Activated CD8-positive, alpha-beta T cell treated with anti-CD3 and anti-CD28 coated beads for 36 hours (primary cell): ENCODE measurements at regions not wholly inside any gene's neighbourhood (a gene's known extent, or its start where the extent isn't known, plus 50 kb on each side); places are given as distances from the start of the nearest gene placed in this dataset.

Experiments used
- ATAC-seq: fragments of 200-7000 bp; cut with Tn5 transposase; one replicate; pipeline ENCODE4 v1.10.0; 2021; ENCODE audit warnings: mild to moderate bottlenecking, moderate library complexity
- CTCF ChIA-PET: fragments of 350-600 bp; sonication (Branson Sonifier 250); formaldehyde crosslinking; loops from one replicate; lab custom pipeline; 2021; ENCODE audit warnings: antibody characterized with exemption; lab: Charles Lee
- POLR2A ChIA-PET: fragments of 350-600 bp; sonication (Branson Sonifier 250); formaldehyde crosslinking; loops from one replicate; lab custom pipeline; 2021; ENCODE audit warnings: antibody characterized with exemption; lab: Charles Lee
- DNase-seq: peaks from one replicate; pipeline ENCODE4 v3.0.0-alpha.2; 2020
- H3K27ac Mint-ChIP-seq: one replicate; pipeline ENCODE4 v1.8.0; 2021; ENCODE audit warnings: mild to moderate bottlenecking, mixed read lengths
- H3K27me3 Mint-ChIP-seq: one replicate; pipeline ENCODE4 v1.8.0; 2021; ENCODE audit warnings: mixed read lengths
- H3K36me3 Mint-ChIP-seq: one replicate; pipeline ENCODE4 v1.8.0; 2021; ENCODE audit warnings: low read depth, mixed read lengths
- H3K4me1 Mint-ChIP-seq: one replicate; pipeline ENCODE4 v1.8.0; 2021; ENCODE audit warnings: low read depth, mixed read lengths
- H3K4me3 Mint-ChIP-seq: one replicate; pipeline ENCODE4 v1.8.0; 2021; ENCODE audit warnings: mild to moderate bottlenecking, moderate library complexity, mixed read lengths
- H3K9me3 Mint-ChIP-seq: one replicate; pipeline ENCODE4 v1.8.0; 2021; ENCODE audit warnings: mixed read lengths
- intact Hi-C: fragments of 100-400 bp; cut with micrococcal nuclease; formaldehyde crosslinking; loops from one replicate; pipeline ENCODE4 v1.10.0; 2022
- TF ChIP-seq, protein P1 (sequence below): fragments of 200-600 bp; IDR thresholded peaks from one replicate; pipeline ENCODE4 v1.8.0; 2022; ENCODE audit warnings: antibody characterized with exemption, mild to moderate bottlenecking

DNA sequence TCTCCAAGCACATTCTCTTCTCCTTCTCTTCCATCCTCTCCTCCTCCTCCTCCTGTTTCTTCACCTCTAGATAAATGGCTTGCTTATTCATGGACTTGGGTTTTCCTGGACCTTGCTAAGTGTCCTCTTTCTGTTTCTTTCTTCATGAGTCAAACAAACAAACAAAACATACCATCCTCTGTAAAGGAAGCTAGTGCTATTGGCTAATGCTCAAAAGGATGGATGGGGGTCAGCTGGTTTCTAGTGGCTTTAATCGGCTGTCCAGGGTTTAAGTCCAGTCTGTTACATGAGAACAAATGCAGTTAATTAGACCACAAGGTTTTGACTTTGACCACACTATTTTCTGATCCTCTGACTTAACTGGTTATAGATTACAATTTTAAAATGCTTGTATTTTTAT lies 83.8 kb upstream of the TSPAN2 start:
- DNase-seq, result no peak
- H3K27ac Mint-ChIP-seq, result no peak overlapping the region
- ChIA-PET POLR2A (no interaction called here), CTCF (interaction anchor here (1.2 to 1.4 kb wide), 2 partner anchors 33 to 808 kb away, joined by 3 read pairs; no protein-coding TSS in a partner anchor)
- TF ChIP-seq, protein P1, sequence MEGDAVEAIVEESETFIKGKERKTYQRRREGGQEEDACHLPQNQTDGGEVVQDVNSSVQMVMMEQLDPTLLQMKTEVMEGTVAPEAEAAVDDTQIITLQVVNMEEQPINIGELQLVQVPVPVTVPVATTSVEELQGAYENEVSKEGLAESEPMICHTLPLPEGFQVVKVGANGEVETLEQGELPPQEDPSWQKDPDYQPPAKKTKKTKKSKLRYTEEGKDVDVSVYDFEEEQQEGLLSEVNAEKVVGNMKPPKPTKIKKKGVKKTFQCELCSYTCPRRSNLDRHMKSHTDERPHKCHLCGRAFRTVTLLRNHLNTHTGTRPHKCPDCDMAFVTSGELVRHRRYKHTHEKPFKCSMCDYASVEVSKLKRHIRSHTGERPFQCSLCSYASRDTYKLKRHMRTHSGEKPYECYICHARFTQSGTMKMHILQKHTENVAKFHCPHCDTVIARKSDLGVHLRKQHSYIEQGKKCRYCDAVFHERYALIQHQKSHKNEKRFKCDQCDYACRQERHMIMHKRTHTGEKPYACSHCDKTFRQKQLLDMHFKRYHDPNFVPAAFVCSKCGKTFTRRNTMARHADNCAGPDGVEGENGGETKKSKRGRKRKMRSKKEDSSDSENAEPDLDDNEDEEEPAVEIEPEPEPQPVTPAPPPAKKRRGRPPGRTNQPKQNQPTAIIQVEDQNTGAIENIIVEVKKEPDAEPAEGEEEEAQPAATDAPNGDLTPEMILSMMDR, result no peak
- intact Hi-C loops, result no loop called here
- no peaks in the 10 kb centered on the region for H3K36me3 Mint-ChIP-seq
- no peaks in the 10 kb centered on the region for H3K9me3 Mint-ChIP-seq
- no peak for ATAC-seq
- peaks cover 20% of the 10 kb centered on the region for H3K27me3 Mint-ChIP-seq
- no peaks in the 10 kb centered on the region for H3K4me1 Mint-ChIP-seq
- H3K4me3 Mint-ChIP-seq, result no peak overlapping the region

GRCh38 chr1:115172270-115172669 lies 83.0 kb upstream of the TSPAN2 start:
- H3K27ac Mint-ChIP-seq, result no peak overlapping the region
- peaks cover 23% of the 10 kb centered on the region for H3K27me3 Mint-ChIP-seq
- ATAC-seq (no peak), DNase-seq (no peak)
- TF ChIP-seq, protein P1, result no peak
- intact Hi-C loops, result no loop called here
- no peaks in the 10 kb centered on the region for H3K9me3 Mint-ChIP-seq
- CTCF ChIA-PET, result interaction anchor here (1.4 kb wide), 1 partner anchor 809 kb away, joined by 3 read pairs; no protein-coding TSS in a partner anchor
- no peak overlapping the region for H3K4me3 Mint-ChIP-seq
- H3K4me1 Mint-ChIP-seq, result no peaks in the 10 kb centered on the region
- H3K36me3 Mint-ChIP-seq, result no peaks in the 10 kb centered on the region
- POLR2A ChIA-PET, result no interaction called here

GRCh38 chr1:115170961-115171392 lies 81.7 kb upstream of the TSPAN2 start:
- Mint-ChIP-seq H3K27me3 (peaks cover 26% of the 10 kb centered on the region), H3K36me3 (no peaks in the 10 kb centered on the region), H3K9me3 (no peaks in the 10 kb centered on the region), H3K27ac (no peak overlapping the region), H3K4me3 (no peak overlapping the region), H3K4me1 (no peaks in the 10 kb centered on the region)
- ATAC-seq (no peak), DNase-seq (no peak)
- TF ChIP-seq, protein P1, result no peak
- ChIA-PET CTCF (no interaction called here), POLR2A (interaction anchor here (0.6 kb wide), 1 partner anchor 15 kb away, joined by 3 read pairs; no protein-coding TSS in a partner anchor)
- intact Hi-C loops, result no loop called here

DNA sequence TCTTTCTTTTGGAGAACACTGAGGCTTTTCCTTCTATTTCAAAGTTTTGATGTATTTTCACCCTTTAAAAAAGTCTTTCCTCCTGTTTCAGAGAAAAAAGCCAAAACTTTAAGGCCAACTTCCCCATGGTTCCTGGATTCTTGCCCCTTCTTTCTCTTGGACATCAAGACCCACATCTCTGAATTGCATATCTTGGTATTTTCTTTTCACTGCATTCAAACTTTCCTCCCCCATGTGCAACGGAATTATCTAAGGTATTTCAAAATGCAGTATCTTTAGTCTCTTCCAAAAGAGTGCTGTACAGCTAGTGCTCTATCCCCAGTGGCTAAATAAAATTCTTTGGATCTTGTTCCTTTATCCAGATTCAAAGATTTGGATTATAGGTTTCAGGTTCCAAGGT lies 81.1 kb upstream of the TSPAN2 start:
- H3K9me3 Mint-ChIP-seq, result no peaks in the 10 kb centered on the region
- H3K27me3 Mint-ChIP-seq, result peaks cover 28% of the 10 kb centered on the region
- H3K27ac Mint-ChIP-seq, result no peak overlapping the region
- ATAC-seq, result no peak
- ChIA-PET CTCF (no interaction called here), POLR2A (no interaction called here)
- DNase-seq, result no peak
- no peak overlapping the region for H3K4me3 Mint-ChIP-seq
- intact Hi-C loops, result no loop called here
- TF ChIP-seq, protein P1, result no peak
- peaks cover under 1% of the 10 kb centered on the region for H3K4me1 Mint-ChIP-seq
- H3K36me3 Mint-ChIP-seq, result no peaks in the 10 kb centered on the region

- no peaks in the 10 kb centered on the region for H3K36me3 Mint-ChIP-seq
- H3K9me3 Mint-ChIP-seq, result no peaks in the 10 kb centered on the region
- ChIA-PET CTCF (no interaction called here), POLR2A (no interaction called here)
- DNase-seq (no peak), ATAC-seq (no peak)
- H3K27ac Mint-ChIP-seq, result no peak overlapping the region
- H3K27me3 Mint-ChIP-seq, result peaks cover 33% of the 10 kb centered on the region
- intact Hi-C loops, result no loop called here
- H3K4me1 Mint-ChIP-seq, result peaks cover 6% of the 10 kb centered on the region
- H3K4me3 Mint-ChIP-seq, result no peak overlapping the region
- TF ChIP-seq, protein P1, result no peak
These were observed 78.7 kb upstream of the TSPAN2 start for GRCh38 chr1:115168026-115168425.
